DND-41 (cell line): ENCODE measurements at regions not wholly inside any gene's neighbourhood (a gene's known extent, or its start where the extent isn't known, plus 50 kb on each side); places are given as distances from the start of the nearest gene placed in this dataset.

Source experiments
- ATAC-seq: fragments of 200-7000 bp; cut with Tn5 transposase; 3 replicates; pipeline ENCODE4 v1.9.1; 2021; ENCODE audit warnings: low read depth; ENCODE audit not compliant: insufficient read depth
- DNase-seq: peaks from one replicate; pipeline ENCODE4 v3.0.0-alpha.2; 2020
- H2AFZ ChIP-seq: 2 replicates; pipeline ENCODE4 v1.6.0; 2012; ENCODE audit warnings: low read depth, low read length
- H3K27ac ChIP-seq: 2 replicates; pipeline ENCODE4 v1.5.1; 2012; ENCODE audit warnings: low read length, inconsistent platforms
- H3K27me3 ChIP-seq: fragments of 200-600 bp; sonication (generic); 2 replicates; pipeline ENCODE4 v1.6.0; 2012; ENCODE audit warnings: low read length, mild to moderate bottlenecking, inconsistent platforms; ENCODE audit not compliant: insufficient read depth, poor library complexity
- H3K36me3 ChIP-seq: 2 replicates; pipeline ENCODE4 v1.5.1; 2012; ENCODE audit warnings: low read length, inconsistent platforms; ENCODE audit not compliant: insufficient read depth
- H3K4me1 ChIP-seq: 2 replicates; pipeline ENCODE4 v1.5.1; 2012; ENCODE audit warnings: mild to moderate bottlenecking, low read length; ENCODE audit not compliant: insufficient read depth
- H3K4me2 ChIP-seq: 2 replicates; pipeline ENCODE4 v1.6.0; 2012; ENCODE audit warnings: mild to moderate bottlenecking, moderate library complexity, low read length, inconsistent platforms; ENCODE audit not compliant: insufficient read depth
- H3K4me3 ChIP-seq, 2 experiments: fragments of 200-600 bp in 1 of 2; shearing (Covaris generic) in 1 of 2; 2 replicates each; pipeline ENCODE4 v1.5.1; 2012 to 2016; ENCODE audit warnings: inconsistent platforms in 2 of 2, low read length in 2 of 2, mild to moderate bottlenecking in 2 of 2, low read depth in 1 of 2, moderate library complexity in 1 of 2
- H3K79me2 ChIP-seq: 2 replicates; pipeline ENCODE4 v1.6.0; 2012; ENCODE audit warnings: low read length, inconsistent platforms; ENCODE audit not compliant: insufficient read depth
- H3K9ac ChIP-seq: 2 replicates; pipeline ENCODE4 v1.6.0; 2012; ENCODE audit warnings: low read depth, mild to moderate bottlenecking, inconsistent platforms, low read length, moderate library complexity
- H3K9me3 ChIP-seq: 2 replicates; pipeline ENCODE4 v1.5.1; 2012; ENCODE audit warnings: low read length, moderate library complexity, mild to moderate bottlenecking, inconsistent platforms; ENCODE audit not compliant: insufficient read depth, severe bottlenecking
- H4K20me1 ChIP-seq: 2 replicates; pipeline ENCODE4 v1.6.0; 2012; ENCODE audit warnings: low read length; ENCODE audit not compliant: insufficient read depth
- CTCF ChIP-seq: IDR thresholded peaks from 2 replicates; pipeline ENCODE4 v1.5.1; 2012; ENCODE audit warnings: borderline replicate concordance, low read length, moderate library complexity, mild to moderate bottlenecking; ENCODE audit not compliant: poor library complexity, severe bottlenecking; ENCODE audit errors: extremely low read depth
- EZH2 ChIP-seq: IDR thresholded peaks from 3 replicates; pipeline ENCODE4 v1.6.1; 2012; ENCODE audit warnings: borderline replicate concordance, low read depth, mild to moderate bottlenecking, moderate library complexity, low read length, inconsistent platforms; ENCODE audit not compliant: severe bottlenecking

DNA sequence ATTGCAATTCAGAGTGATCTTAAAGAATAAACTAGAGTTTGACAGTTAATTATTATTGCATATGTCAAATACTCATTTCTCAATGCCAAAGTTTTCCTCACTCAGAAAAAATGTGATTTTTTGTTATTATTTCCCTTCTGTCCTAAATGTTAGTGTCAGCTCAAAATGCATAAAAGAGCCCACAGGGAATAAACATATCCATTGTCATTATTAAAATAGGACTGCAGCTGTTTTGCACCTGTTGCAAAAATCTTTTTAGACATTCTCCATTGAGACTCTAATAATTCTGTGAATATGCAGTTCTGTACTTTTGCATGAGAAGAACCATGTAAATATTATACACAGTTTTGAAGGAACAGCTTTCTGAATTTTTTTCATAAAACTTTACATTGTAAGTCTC is 540.0 kb upstream of the SLC39A10 start:
- DNase-seq = no peak
- H3K27me3 ChIP-seq = no peaks in the 10 kb centered on the region
- TF ChIP-seq EZH2 (no peak), CTCF (no peak)
- no peaks in the 10 kb centered on the region for H4K20me1 ChIP-seq
- no peak overlapping the region for H3K4me3 ChIP-seq
- H3K4me2 ChIP-seq = no peak overlapping the region
- no peak overlapping the region for H2AFZ ChIP-seq
- H3K79me2 ChIP-seq = no peaks in the 10 kb centered on the region
- no peak overlapping the region for H3K9ac ChIP-seq
- ATAC-seq = no peak
- H3K27ac ChIP-seq = no peak overlapping the region
- H3K4me1 ChIP-seq = no peaks in the 10 kb centered on the region
- peaks cover 8% of the 10 kb centered on the region for H3K9me3 ChIP-seq
- no peaks in the 10 kb centered on the region for H3K36me3 ChIP-seq

GRCh38 chr2:195115738-195116137 is 541.3 kb upstream of the SLC39A10 start:
- Histone ChIP-seq H3K79me2 (no peaks in the 10 kb centered on the region), H3K27me3 (no peaks in the 10 kb centered on the region), H3K4me1 (no peaks in the 10 kb centered on the region), H3K27ac (no peak overlapping the region), H3K9ac (no peak overlapping the region), H3K9me3 (peaks cover 8% of the 10 kb centered on the region), H3K36me3 (no peaks in the 10 kb centered on the region), H4K20me1 (no peaks in the 10 kb centered on the region), H2AFZ (no peak overlapping the region), H3K4me3 (no peak overlapping the region), H3K4me2 (no peak overlapping the region)
- no peak for TF ChIP-seq EZH2
- TF ChIP-seq CTCF = no peak
- ATAC-seq = no peak
- no peak for DNase-seq

GRCh38 chr2:195108182-195108581 is 548.8 kb upstream of the SLC39A10 start:
- Histone ChIP-seq H3K9me3 (no peaks in the 10 kb centered on the region), H3K9ac (no peak overlapping the region), H3K36me3 (no peaks in the 10 kb centered on the region), H3K79me2 (no peaks in the 10 kb centered on the region), H4K20me1 (no peaks in the 10 kb centered on the region), H3K4me1 (no peaks in the 10 kb centered on the region), H3K27ac (no peak overlapping the region), H2AFZ (no peak overlapping the region), H3K4me2 (no peak overlapping the region), H3K27me3 (no peaks in the 10 kb centered on the region), H3K4me3 (no peak overlapping the region)
- ATAC-seq = no peak
- TF ChIP-seq EZH2 (no peak), CTCF (no peak)
- DNase-seq = no peak
